GM12891 (cell line): ENCODE measurements at regions not wholly inside any gene's neighbourhood (a gene's known extent, or its start where the extent isn't known, plus 50 kb on each side); places are given as distances from the start of the nearest gene placed in this dataset.

Experiments used
- POLR2A ChIP-seq: IDR thresholded peaks from 2 replicates; pipeline ENCODE4 v1.6.1; 2011; ENCODE audit warnings: low read depth, low read length, control low read depth
- POLR2AphosphoS5 ChIP-seq: IDR thresholded peaks from 2 replicates; pipeline ENCODE4 v1.6.1; 2011; ENCODE audit warnings: low read depth, low read length, control low read depth

- TF ChIP-seq POLR2AphosphoS5 (no peak), POLR2A (no peak)
These were observed 879.3 kb downstream of the OLFM4 start for GRCh38 chr13:53907891-53908290.
